IMR-90 (cell line): ENCODE measurements at regions not wholly inside any gene's neighbourhood (a gene's known extent, or its start where the extent isn't known, plus 50 kb on each side); places are given as distances from the start of the nearest gene placed in this dataset.

Source experiments
- ATAC-seq: fragments of 200-7000 bp; cut with Tn5 transposase; 2 replicates; pipeline ENCODE4 v1.9.1; 2020; ENCODE audit warnings: low read depth, mild to moderate bottlenecking, moderate library complexity
- BruUV-seq: library from RNA; stranded (reverse); fragments of 400-500 nt; replicated peaks from 2 replicates; lab custom pipeline; 2021; lab: Mats Ljungman, UMichigan
- CTCF ChIA-PET: fragments of 300-600 bp; formaldehyde crosslinking; extraction: SDS; loops from one replicate; lab custom pipeline; 2021; ENCODE audit warnings: antibody characterized with exemption; lab: Yijun Ruan, JAX
- POLR2A ChIA-PET: fragments of 300-600 bp; sonication (Branson Sonifier 250); formaldehyde crosslinking; loops from one replicate; lab custom pipeline; 2022; ENCODE audit warnings: antibody characterized with exemption; ENCODE audit not compliant: unreplicated experiment; lab: Charles Lee
- DNase-seq: peaks from one replicate; pipeline ENCODE4 v3.0.0; 2013
- H2AFZ ChIP-seq: replicated peaks from 2 replicates; pipeline ENCODE3; 2013; ENCODE audit warnings: low read length, mild to moderate bottlenecking; ENCODE audit not compliant: poor library complexity
- H2AK5ac ChIP-seq: 2 replicates; pipeline ENCODE4 v1.6.1; 2013; ENCODE audit warnings: low read depth, low read length, inconsistent platforms
- H2AK9ac ChIP-seq: replicated peaks from 2 replicates; pipeline ENCODE3; 2013; ENCODE audit warnings: mild to moderate bottlenecking, low read depth, low read length, moderate library complexity; ENCODE audit not compliant: poor library complexity
- H2BK120ac ChIP-seq: 2 replicates; pipeline ENCODE4 v1.6.1; 2013; ENCODE audit warnings: low read depth, low read length, inconsistent platforms
- H2BK15ac ChIP-seq: 3 replicates; pipeline ENCODE4 v1.6.1; 2013; ENCODE audit warnings: low read depth, low read length, inconsistent platforms
- H2BK20ac ChIP-seq: 2 replicates; pipeline ENCODE4 v1.6.1; 2013; ENCODE audit warnings: low read depth, mild to moderate bottlenecking, inconsistent platforms, low read length, moderate library complexity
- H2BK5ac ChIP-seq: 2 replicates; pipeline ENCODE4 v1.6.1; 2013; ENCODE audit warnings: mild to moderate bottlenecking, low read depth, low read length, inconsistent platforms; ENCODE audit not compliant: poor library complexity, severe bottlenecking
- H3K14ac ChIP-seq: replicated peaks from 2 replicates; pipeline ENCODE4 v1.6.1; 2013; ENCODE audit warnings: low read depth, low read length, inconsistent platforms
- H3K18ac ChIP-seq: 2 replicates; pipeline ENCODE4 v1.6.1; 2013; ENCODE audit warnings: low read depth, low read length, control low read depth
- H3K23ac ChIP-seq: 2 replicates; pipeline ENCODE4 v1.6.1; 2013; ENCODE audit warnings: low read depth, low read length, inconsistent platforms
- H3K27ac ChIP-seq: 2 replicates; pipeline ENCODE4 v1.5.1; 2013; ENCODE audit warnings: mild to moderate bottlenecking, control low read depth, low read length; ENCODE audit not compliant: insufficient read depth
- H3K27me3 ChIP-seq: 2 replicates; pipeline ENCODE4 v1.6.1; 2013; ENCODE audit warnings: low read length; ENCODE audit not compliant: control insufficient read depth, insufficient read depth
- H3K36me3 ChIP-seq: 2 replicates; pipeline ENCODE4 v1.6.1; 2013; ENCODE audit warnings: low read length, mixed read lengths; ENCODE audit not compliant: control insufficient read depth, insufficient read depth
- H3K4ac ChIP-seq: 2 replicates; pipeline ENCODE4 v1.6.1; 2013; ENCODE audit warnings: low read depth, low read length, inconsistent platforms
- H3K4me1 ChIP-seq: 2 replicates; pipeline ENCODE4 v1.6.1; 2013; ENCODE audit warnings: low read length, mixed read lengths; ENCODE audit not compliant: control insufficient read depth, insufficient read depth
- H3K4me2 ChIP-seq: 2 replicates; pipeline ENCODE4 v1.6.1; 2013; ENCODE audit warnings: low read depth, mild to moderate bottlenecking, control low read depth, low read length, moderate library complexity
- H3K4me3 ChIP-seq: 2 replicates; pipeline ENCODE4 v1.5.1; 2013; ENCODE audit warnings: low read depth, mild to moderate bottlenecking, control low read depth, low read length, moderate library complexity; ENCODE audit not compliant: insufficient read depth
- H3K56ac ChIP-seq: 2 replicates; pipeline ENCODE4 v1.6.1; 2013; ENCODE audit warnings: low read length, inconsistent platforms; ENCODE audit not compliant: insufficient read depth; ENCODE audit errors: extremely low read depth
- H3K79me1 ChIP-seq, 2 experiments: 2 replicates each; pipeline ENCODE4 v1.6.1; 2013; ENCODE audit warnings: low read length in 2 of 2, inconsistent platforms in 1 of 2, low read depth in 1 of 2
- H3K9ac ChIP-seq: 2 replicates; pipeline ENCODE4 v1.6.1; 2013; ENCODE audit warnings: low read depth, low read length, control low read depth
- H3K9me1 ChIP-seq: 2 replicates; pipeline ENCODE4 v1.6.1; 2013; ENCODE audit warnings: low read length, inconsistent platforms; ENCODE audit not compliant: insufficient read depth
- H3K9me3 ChIP-seq: 2 replicates; pipeline ENCODE4 v1.6.1; 2013; ENCODE audit warnings: low read length; ENCODE audit not compliant: control insufficient read depth, insufficient read depth
- H4K20me1 ChIP-seq: 2 replicates; pipeline ENCODE4 v1.6.1; 2013; ENCODE audit warnings: low read length, inconsistent platforms; ENCODE audit not compliant: insufficient read depth
- H4K5ac ChIP-seq: 2 replicates; pipeline ENCODE4 v1.6.1; 2013; ENCODE audit warnings: mild to moderate bottlenecking, low read depth, low read length, control low read depth
- H4K8ac ChIP-seq, 2 experiments: 2 replicates each; pipeline ENCODE4 v1.6.1; 2013; ENCODE audit warnings: low read depth in 2 of 2, low read length in 2 of 2, control low read depth in 1 of 2, inconsistent platforms in 1 of 2
- H4K91ac ChIP-seq: 2 replicates; pipeline ENCODE4 v1.6.1; 2013; ENCODE audit warnings: low read depth, low read length, inconsistent platforms; ENCODE audit not compliant: insufficient read depth
- CHD1 ChIP-seq: IDR thresholded peaks from 2 replicates; pipeline ENCODE4 v1.6.1; 2012; ENCODE audit warnings: low read depth, low read length, improper control_type of control experiment
- CTCF ChIP-seq: conservative IDR thresholded peaks from 2 replicates; pipeline ENCODE4 v1.5.1; 2012; ENCODE audit warnings: mild to moderate bottlenecking, low read depth, low read length, improper control_type of control experiment
- FOS ChIP-seq: fragments of 150-350 bp; IDR thresholded peaks from 2 replicates; pipeline ENCODE4 v1.6.1; 2016; ENCODE audit warnings: low read depth, low read length
- POLR2A ChIP-seq: IDR thresholded peaks from 2 replicates; pipeline ENCODE4 v1.6.1; 2012; ENCODE audit warnings: mild to moderate bottlenecking, low read depth, low read length
- RAD21 ChIP-seq: IDR thresholded peaks from 2 replicates; pipeline ENCODE4 v1.6.1; 2012; ENCODE audit warnings: low read length, improper control_type of control experiment
- SMC3 ChIP-seq: fragments of 150-350 bp; IDR thresholded peaks from 2 replicates; pipeline ENCODE4 v1.6.1; 2016; ENCODE audit warnings: low read depth, mild to moderate bottlenecking, antibody characterized with exemption, low read length, moderate library complexity
- WGBS, 2 experiments: methylation state at CpG; one replicate each; pipeline versions ENCODE4 v1.1.5 to v1.1.7; 2013; ENCODE audit warnings: missing lambda C conversion rate in 2 of 2; ENCODE audit not compliant: insufficient read length in 1 of 2; ENCODE audit errors: extremely low coverage in 2 of 2; 5-methylcytosine and 5-hydroxymethylcytosine counted together
- dilution Hi-C: fragments of 300-500 bp; cut with HindIII; formaldehyde crosslinking; loops from one replicate; pipeline ENCODE4 v1.14.3; 2018; ENCODE audit warnings: low sequenced_read_pairs; ENCODE audit not compliant: unreplicated experiment
- in situ Hi-C: fragments of 300-500 bp; cut with MboI; formaldehyde crosslinking; loops from 3 replicates; pipeline ENCODE4 v1.14.3; 2019; ENCODE audit warnings: low sequenced_read_pairs, inconsistent platforms, mixed read lengths
- intact Hi-C: fragments of 100-400 bp; cut with micrococcal nuclease; formaldehyde crosslinking; loops from 2 replicates; pipeline ENCODE4 v1.10.0; 2022
- TF ChIP-seq, protein P1 (sequence below): fragments of 150-350 bp; IDR thresholded peaks from 2 replicates; pipeline ENCODE4 v1.6.1; 2017; ENCODE audit warnings: mild to moderate bottlenecking, antibody characterized with exemption, low read length, low read depth

GRCh38 chr13:111912453-111912866 lies 154.5 kb upstream of the SOX1 start:
- Histone ChIP-seq H3K4me2 (no peak overlapping the region), H3K9me1 (no peaks in the 10 kb centered on the region), H2BK120ac (no peak overlapping the region), H3K9ac (no peak overlapping the region), H3K4me3 (no peak overlapping the region), H3K36me3 (no peaks in the 10 kb centered on the region), H4K91ac (no peak overlapping the region), H3K18ac (no peak overlapping the region), H2AK9ac (no peak overlapping the region), H3K4me1 (no peaks in the 10 kb centered on the region), H3K9me3 (peaks cover 65% of the 10 kb centered on the region), H3K23ac (no peak overlapping the region), H3K27ac (no peak overlapping the region), H2BK15ac (no peak overlapping the region), H2AFZ (no peak overlapping the region), H3K4ac (no peak overlapping the region), H3K56ac (no peak overlapping the region), H2BK20ac (no peak overlapping the region), H3K79me1 (no peaks in the 10 kb centered on the region), H3K27me3 (no peaks in the 10 kb centered on the region), H4K5ac (no peak overlapping the region), H2BK5ac (no peak overlapping the region), H3K14ac (no peak overlapping the region), H4K20me1 (no peaks in the 10 kb centered on the region), H2AK5ac (no peak overlapping the region), H4K8ac (no peak overlapping the region)
- CTCF ChIA-PET: no interaction called here
- DNase-seq (no peak), ATAC-seq (no peak)
- no TSS peak for BruUV-seq
- 72% methylated on average over 4 of the region's 16 CpGs; no CpG with 5 or more reads in 1 of the 2 experiments for WGBS, 2 experiments
- dilution Hi-C loops (no loop called here), intact Hi-C loops (no loop called here), in situ Hi-C loops (no loop called here)
- POLR2A ChIA-PET: no interaction called here
- TF ChIP-seq POLR2A (no peak), CHD1 (no peak), SMC3 (no peak), CTCF (no peak), FOS (no peak), RAD21 (no peak)
- TF ChIP-seq, protein P1, sequence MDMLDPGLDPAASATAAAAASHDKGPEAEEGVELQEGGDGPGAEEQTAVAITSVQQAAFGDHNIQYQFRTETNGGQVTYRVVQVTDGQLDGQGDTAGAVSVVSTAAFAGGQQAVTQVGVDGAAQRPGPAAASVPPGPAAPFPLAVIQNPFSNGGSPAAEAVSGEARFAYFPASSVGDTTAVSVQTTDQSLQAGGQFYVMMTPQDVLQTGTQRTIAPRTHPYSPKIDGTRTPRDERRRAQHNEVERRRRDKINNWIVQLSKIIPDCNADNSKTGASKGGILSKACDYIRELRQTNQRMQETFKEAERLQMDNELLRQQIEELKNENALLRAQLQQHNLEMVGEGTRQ: no peak
